Activated naive CD8-positive, alpha-beta T cell treated with anti-CD3 and anti-CD28 coated beads, Interleukin-2, amount 50 U/mL, for 24 hours (primary cell): ENCODE measurements at regions not wholly inside any gene's neighbourhood (a gene's known extent, or its start where the extent isn't known, plus 50 kb on each side); places are given as distances from the start of the nearest gene placed in this dataset.

Experiments used
- ATAC-seq: fragments of 150-1000 bp; cut with Tn5 transposase; one replicate; pipeline ENCODE4 v1.10.0; 2021
- DNase-seq: peaks from one replicate; pipeline ENCODE4 v3.0.0; 2021
- H3K27ac Mint-ChIP-seq: one replicate; pipeline ENCODE4 v1.8.0; 2021; ENCODE audit warnings: mild to moderate bottlenecking, mixed read lengths
- H3K27me3 Mint-ChIP-seq: one replicate; pipeline ENCODE4 v1.8.0; 2021; ENCODE audit warnings: mixed read lengths
- H3K36me3 Mint-ChIP-seq: one replicate; pipeline ENCODE4 v1.8.0; 2021; ENCODE audit warnings: low read depth, mixed read lengths
- H3K4me1 Mint-ChIP-seq: one replicate; pipeline ENCODE4 v1.8.0; 2021; ENCODE audit warnings: mixed read lengths
- H3K4me3 Mint-ChIP-seq: one replicate; pipeline ENCODE4 v1.8.0; 2021; ENCODE audit warnings: mild to moderate bottlenecking, moderate library complexity, mixed read lengths
- H3K9me3 Mint-ChIP-seq: one replicate; pipeline ENCODE4 v1.8.0; 2021; ENCODE audit warnings: mixed read lengths

- Mint-ChIP-seq H3K4me1 (peaks cover 43% of the 10 kb centered on the region), H3K27ac (no peak overlapping the region), H3K4me3 (no peak overlapping the region), H3K9me3 (no peaks in the 10 kb centered on the region), H3K27me3 (peaks cover 39% of the 10 kb centered on the region), H3K36me3 (no peaks in the 10 kb centered on the region)
- no peak for DNase-seq
- no peak for ATAC-seq
These were observed 149.5 kb upstream of the THBS1 start for GRCh38 chr15:39431376-39431775.

DNA sequence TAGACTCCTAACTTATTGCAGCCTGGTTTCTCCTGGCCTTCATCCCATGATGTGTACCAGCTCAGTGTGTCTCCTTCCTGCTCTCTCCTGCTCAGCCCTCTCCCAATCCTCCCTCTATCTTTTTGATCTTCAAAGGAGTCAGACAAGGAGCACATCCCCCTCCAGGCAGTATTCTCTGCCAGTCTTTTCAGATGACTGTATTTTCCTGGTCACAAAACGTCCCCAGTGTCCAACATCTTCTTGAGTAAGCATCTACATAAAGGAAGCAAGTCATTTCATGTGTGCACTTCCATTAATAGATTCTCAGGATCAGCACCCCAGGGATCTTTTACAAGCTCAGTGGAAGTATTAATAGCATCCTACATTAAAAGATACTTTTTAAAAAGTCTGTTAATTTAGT lies 148.9 kb upstream of the THBS1 start:
- Mint-ChIP-seq H3K36me3 (no peaks in the 10 kb centered on the region), H3K4me3 (no peak overlapping the region)

GRCh38 chr15:39432912-39433348 lies 147.9 kb upstream of the THBS1 start:
- Mint-ChIP-seq H3K4me1 (peaks cover 28% of the 10 kb centered on the region), H3K27ac (no peak overlapping the region)

More for the DNA sequence above, 148.9 kb upstream of the THBS1 start:
- Mint-ChIP-seq H3K27me3 (peaks cover 36% of the 10 kb centered on the region), H3K9me3 (no peaks in the 10 kb centered on the region), H3K4me1 (peaks cover 37% of the 10 kb centered on the region), H3K27ac (no peak overlapping the region)
- ATAC-seq: no peak
- no peak for DNase-seq

GRCh38 chr15:39433376-39433775 lies 147.5 kb upstream of the THBS1 start:
- Mint-ChIP-seq H3K27me3 (peaks cover 37% of the 10 kb centered on the region), H3K4me1 (peaks cover 23% of the 10 kb centered on the region), H3K9me3 (no peaks in the 10 kb centered on the region), H3K27ac (no peak overlapping the region), H3K4me3 (no peak overlapping the region), H3K36me3 (no peaks in the 10 kb centered on the region)
- no peak for ATAC-seq
- no peak for DNase-seq

More at GRCh38 chr15:39432912-39433348, 147.9 kb upstream of the THBS1 start:
- ATAC-seq (no peak), DNase-seq (no peak)
- H3K4me3 Mint-ChIP-seq: no peak overlapping the region
- no peaks in the 10 kb centered on the region for H3K9me3 Mint-ChIP-seq
- no peaks in the 10 kb centered on the region for H3K36me3 Mint-ChIP-seq
- H3K27me3 Mint-ChIP-seq: peaks cover 38% of the 10 kb centered on the region

DNA sequence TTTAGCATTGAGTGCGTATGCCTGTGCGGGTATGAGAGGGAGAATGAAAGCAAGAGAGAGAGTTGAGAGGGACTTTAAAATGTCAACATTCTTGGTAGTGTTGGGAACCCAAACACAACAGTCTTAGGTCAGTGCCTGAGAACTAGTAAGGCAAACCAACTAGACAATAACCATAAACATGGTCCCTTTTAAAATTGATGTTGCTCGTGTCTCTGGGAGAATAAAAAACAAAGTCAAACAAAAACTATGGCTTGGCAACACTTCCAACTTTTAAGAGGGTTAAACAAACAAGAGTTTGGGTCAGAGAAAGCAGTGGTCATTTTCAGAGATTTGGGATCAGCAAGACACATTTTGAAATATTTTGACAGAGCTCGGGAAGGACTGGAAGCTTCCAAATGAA lies 146.7 kb upstream of the THBS1 start:
- ATAC-seq (no peak), DNase-seq (no peak)
- Mint-ChIP-seq H3K27me3 (peaks cover 35% of the 10 kb centered on the region), H3K4me3 (no peak overlapping the region), H3K9me3 (no peaks in the 10 kb centered on the region), H3K27ac (no peak overlapping the region), H3K4me1 (peaks cover 15% of the 10 kb centered on the region), H3K36me3 (no peaks in the 10 kb centered on the region)

GRCh38 chr15:39434751-39435238 lies 146.1 kb upstream of the THBS1 start:
- DNase-seq (no peak), ATAC-seq (no peak)
- Mint-ChIP-seq H3K27me3 (peaks cover 41% of the 10 kb centered on the region), H3K4me3 (no peak overlapping the region), H3K36me3 (no peaks in the 10 kb centered on the region), H3K9me3 (no peaks in the 10 kb centered on the region), H3K4me1 (peaks cover 9% of the 10 kb centered on the region), H3K27ac (no peak overlapping the region)

- peaks cover 42% of the 10 kb centered on the region for H3K27me3 Mint-ChIP-seq
- no peaks in the 10 kb centered on the region for H3K9me3 Mint-ChIP-seq
- DNase-seq (no peak), ATAC-seq (no peak)
- H3K4me1 Mint-ChIP-seq: peaks cover 5% of the 10 kb centered on the region
- H3K4me3 Mint-ChIP-seq: no peak overlapping the region
- H3K36me3 Mint-ChIP-seq: no peaks in the 10 kb centered on the region
- no peak overlapping the region for H3K27ac Mint-ChIP-seq
These were observed 145.6 kb upstream of the THBS1 start for GRCh38 chr15:39435244-39435643.

DNA sequence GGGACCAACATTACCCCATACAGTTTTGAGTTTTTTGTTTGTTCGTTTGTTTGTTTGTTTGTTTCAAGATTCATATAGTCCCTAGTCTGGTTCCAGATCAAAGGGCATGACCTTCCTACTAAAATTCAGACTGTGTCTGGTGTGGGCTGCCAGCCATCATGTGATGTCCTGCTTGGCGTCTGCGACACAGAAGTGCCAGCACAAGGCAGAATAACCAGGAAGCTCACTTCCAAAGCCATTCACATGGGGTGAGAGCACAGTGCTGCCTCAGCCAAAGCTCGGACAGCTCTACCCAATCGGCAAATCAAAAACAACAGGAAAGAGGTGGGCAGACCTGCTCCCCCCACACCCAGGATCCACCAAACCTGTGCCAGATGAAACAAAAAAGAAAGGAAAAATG lies 142.6 kb upstream of the THBS1 start:
- Mint-ChIP-seq H3K4me1 (no peaks in the 10 kb centered on the region), H3K4me3 (no peak overlapping the region), H3K36me3 (no peaks in the 10 kb centered on the region), H3K27me3 (peaks cover 34% of the 10 kb centered on the region), H3K9me3 (no peaks in the 10 kb centered on the region), H3K27ac (no peak overlapping the region)
- no peak for DNase-seq
- ATAC-seq: no peak

DNA sequence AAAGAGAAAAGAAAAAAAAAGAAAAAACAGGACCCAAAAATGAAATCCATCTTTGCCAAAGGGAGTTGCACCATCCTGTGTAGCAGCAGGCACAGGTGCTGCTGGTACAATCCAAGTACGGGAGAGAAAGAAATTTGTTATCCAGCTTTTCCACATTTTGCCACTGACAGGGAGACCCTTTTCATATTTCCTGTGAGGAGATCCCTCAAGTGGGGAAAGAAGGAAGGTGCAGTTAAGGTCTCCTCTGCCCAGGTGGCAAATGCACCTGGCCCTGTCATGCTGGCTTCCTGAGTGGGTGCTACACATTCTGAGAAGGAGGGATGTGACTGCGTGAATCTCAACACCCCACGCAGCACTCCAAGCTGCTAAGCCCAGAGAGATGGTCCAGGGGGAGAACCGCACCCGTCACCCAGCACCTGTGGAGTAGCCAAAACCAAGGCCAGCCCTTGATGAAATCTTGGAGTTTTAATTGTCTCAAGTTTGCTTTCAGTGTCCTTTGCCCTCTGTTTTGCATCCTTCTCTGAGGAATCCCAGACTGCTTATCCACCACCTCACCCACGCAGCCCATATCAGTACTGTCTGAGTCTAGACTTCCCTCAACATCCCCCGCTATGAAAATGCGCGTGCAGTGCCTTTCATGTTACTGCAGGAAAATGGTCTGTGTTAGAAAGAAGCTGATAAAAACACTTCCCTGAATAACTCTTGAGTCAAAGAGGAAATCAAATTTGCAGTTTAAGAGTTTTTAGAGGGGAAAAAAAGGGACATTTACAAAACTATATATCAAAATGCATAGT lies 141.9 kb upstream of the THBS1 start:
- H3K4me1 Mint-ChIP-seq: no peaks in the 10 kb centered on the region
- DNase-seq (no peak), ATAC-seq (no peak)
- no peak overlapping the region for H3K27ac Mint-ChIP-seq
- H3K36me3 Mint-ChIP-seq: no peaks in the 10 kb centered on the region
- peaks cover 34% of the 10 kb centered on the region for H3K27me3 Mint-ChIP-seq
- H3K4me3 Mint-ChIP-seq: no peak overlapping the region
- H3K9me3 Mint-ChIP-seq: no peaks in the 10 kb centered on the region

DNA sequence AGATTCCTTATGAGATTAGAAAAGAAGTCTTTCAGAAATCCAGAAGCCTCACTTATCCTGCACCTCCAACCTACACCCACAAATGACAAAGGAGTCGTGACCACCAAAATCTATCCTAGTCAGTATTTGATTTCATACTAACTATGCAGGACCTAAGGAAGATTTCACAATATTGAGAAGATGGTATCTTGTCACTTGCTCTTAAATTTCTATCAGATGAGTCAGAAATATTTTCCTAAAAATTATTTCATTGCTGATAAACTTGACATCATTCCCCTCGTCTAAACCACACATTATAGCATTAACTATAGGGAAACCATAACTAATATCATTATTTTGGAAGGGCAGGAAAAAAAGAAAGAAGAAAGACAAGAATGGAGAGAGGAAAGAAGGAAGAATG lies 138.0 kb upstream of the THBS1 start:
- Mint-ChIP-seq H3K27ac (no peak overlapping the region), H3K36me3 (no peaks in the 10 kb centered on the region), H3K4me1 (no peaks in the 10 kb centered on the region), H3K27me3 (peaks cover 31% of the 10 kb centered on the region), H3K4me3 (no peak overlapping the region), H3K9me3 (no peaks in the 10 kb centered on the region)
- no peak for DNase-seq
- ATAC-seq: no peak

DNA sequence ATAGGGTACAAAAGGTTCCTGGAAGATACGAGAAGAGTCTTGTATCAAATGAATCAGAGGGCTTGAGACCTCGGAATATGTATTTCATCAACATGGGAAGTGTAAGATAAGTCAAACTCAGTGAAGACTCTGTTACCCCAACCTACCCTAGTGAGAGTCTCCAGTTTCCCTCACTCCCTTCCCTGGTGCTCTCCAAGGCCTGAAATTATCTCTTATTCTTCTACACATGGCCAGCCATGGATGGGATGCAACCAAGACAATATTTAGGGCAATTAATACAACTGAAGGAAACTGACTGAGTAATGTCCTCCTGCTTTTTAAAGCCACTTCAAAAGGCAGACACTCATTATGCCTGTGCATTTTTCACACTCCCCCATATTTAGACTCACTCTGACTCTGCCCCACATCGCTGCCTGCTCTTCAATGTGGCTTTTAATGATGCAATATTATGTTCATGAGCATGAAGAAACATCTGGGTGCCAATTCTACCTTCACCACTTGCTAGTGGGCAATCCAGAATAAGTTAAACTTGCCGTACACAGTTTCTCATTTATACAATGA lies 137.1 kb upstream of the THBS1 start:
- Mint-ChIP-seq H3K4me3 (no peak overlapping the region), H3K4me1 (no peaks in the 10 kb centered on the region), H3K27ac (no peak overlapping the region), H3K27me3 (peaks cover 26% of the 10 kb centered on the region), H3K36me3 (no peaks in the 10 kb centered on the region), H3K9me3 (no peaks in the 10 kb centered on the region)
- no peak for DNase-seq
- ATAC-seq: peak; percentile 24

- Mint-ChIP-seq H3K4me1 (no peaks in the 10 kb centered on the region), H3K4me3 (no peak overlapping the region), H3K27ac (no peak overlapping the region), H3K36me3 (no peaks in the 10 kb centered on the region), H3K27me3 (peaks cover 16% of the 10 kb centered on the region), H3K9me3 (no peaks in the 10 kb centered on the region)
- no peak for ATAC-seq
- DNase-seq: no peak
These were observed 136.0 kb upstream of the THBS1 start for GRCh38 chr15:39444735-39445470.

- no peaks in the 10 kb centered on the region for H3K4me1 Mint-ChIP-seq
- no peak overlapping the region for H3K4me3 Mint-ChIP-seq
- H3K9me3 Mint-ChIP-seq: no peaks in the 10 kb centered on the region
- DNase-seq (no peak), ATAC-seq (no peak)
- no peaks in the 10 kb centered on the region for H3K36me3 Mint-ChIP-seq
- no peak overlapping the region for H3K27ac Mint-ChIP-seq
- H3K27me3 Mint-ChIP-seq: peaks cover 20% of the 10 kb centered on the region
These were observed 134.9 kb upstream of the THBS1 start for GRCh38 chr15:39445931-39446330.

- H3K27ac Mint-ChIP-seq: no peak overlapping the region
These were observed 133.5 kb upstream of the THBS1 start for GRCh38 chr15:39447346-39447745.

DNA sequence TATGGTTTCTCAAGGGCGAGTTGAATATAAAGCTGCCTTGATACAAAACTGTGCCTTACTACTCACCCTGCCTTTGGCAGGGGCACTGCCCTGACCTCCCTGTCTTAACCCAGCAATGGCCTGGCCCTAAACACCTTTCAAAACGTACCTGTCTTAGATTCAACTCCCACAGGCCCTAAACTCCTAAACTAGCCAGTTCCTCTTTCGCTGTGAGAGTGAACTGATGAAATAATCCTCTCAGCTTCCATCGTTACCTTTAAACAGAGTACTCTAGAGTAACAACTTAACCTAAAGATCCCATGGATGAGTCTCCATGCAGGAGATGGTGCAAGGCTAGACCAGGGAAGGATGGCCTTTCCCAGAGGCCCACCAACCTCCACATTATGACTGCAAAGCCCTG lies 133.0 kb upstream of the THBS1 start:
- DNase-seq: no peak
- no peak overlapping the region for H3K27ac Mint-ChIP-seq
- ATAC-seq: no peak
- H3K27me3 Mint-ChIP-seq: peaks cover 15% of the 10 kb centered on the region
- H3K4me1 Mint-ChIP-seq: no peaks in the 10 kb centered on the region
- H3K9me3 Mint-ChIP-seq: no peaks in the 10 kb centered on the region
- no peak overlapping the region for H3K4me3 Mint-ChIP-seq
- H3K36me3 Mint-ChIP-seq: no peaks in the 10 kb centered on the region

More at GRCh38 chr15:39447346-39447745, 133.5 kb upstream of the THBS1 start:
- no peak for ATAC-seq
- H3K36me3 Mint-ChIP-seq: no peaks in the 10 kb centered on the region
- peaks cover 19% of the 10 kb centered on the region for H3K27me3 Mint-ChIP-seq
- no peak overlapping the region for H3K4me3 Mint-ChIP-seq
- DNase-seq: no peak
- no peaks in the 10 kb centered on the region for H3K4me1 Mint-ChIP-seq
- H3K9me3 Mint-ChIP-seq: no peaks in the 10 kb centered on the region
